ENCODE measurements at regions not wholly inside any gene's neighbourhood (a gene's known extent, or its start where the extent isn't known, plus 50 kb on each side); places are given as distances from the start of the nearest gene placed in this dataset.

DNA sequence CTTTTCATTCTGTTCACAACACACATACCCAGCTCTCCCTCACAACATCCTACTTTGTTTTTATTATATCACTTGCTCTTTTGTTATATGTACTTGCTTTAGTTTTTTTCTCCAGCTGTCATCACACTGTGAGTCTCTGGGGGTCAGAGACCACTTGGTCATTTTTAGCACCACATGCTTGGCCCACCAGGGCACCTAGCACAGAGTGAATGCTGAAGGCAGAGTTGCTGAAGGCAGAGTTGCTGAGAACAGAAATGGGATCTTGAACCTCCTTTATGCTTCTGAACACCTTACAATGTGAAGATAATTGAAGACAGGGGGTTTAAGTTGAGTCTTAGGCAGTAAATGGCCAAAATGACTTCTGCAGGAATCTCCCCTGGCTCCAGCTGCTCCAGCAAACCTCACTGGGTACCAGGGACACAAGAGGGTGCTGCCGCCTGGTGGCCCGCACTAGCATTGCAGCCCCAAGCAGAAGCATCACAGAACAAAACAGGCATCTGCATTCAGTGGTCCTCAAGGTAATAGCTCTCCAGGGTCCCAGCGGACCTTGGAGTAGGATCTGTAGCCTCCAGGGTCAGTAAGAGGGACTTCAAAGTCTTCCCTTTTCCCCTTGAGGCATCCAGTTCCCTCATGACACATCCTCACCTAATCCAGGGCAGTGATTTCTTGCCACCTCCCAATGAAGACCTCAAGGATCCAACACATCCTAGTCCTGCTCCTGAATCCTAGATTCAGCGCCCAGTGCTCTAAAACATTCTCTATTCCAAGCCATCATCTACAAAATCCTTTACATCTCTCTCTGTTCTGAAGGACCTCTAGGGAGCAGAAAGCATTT is 1972.6 kb downstream of the TP53TG3F start:
- Histone ChIP-seq H3K4me3 (no peak overlapping the region), H3K27me3 (ENCODE audit: insufficient read depth in 3 of 3, low read length in 2 of 3) (no peaks in the 10 kb centered on the region), H3K36me3 (ENCODE audit: insufficient read depth in 1 of 2, low read depth in 1 of 2) (no peaks in the 10 kb centered on the region), H3K27ac (no peak overlapping the region), H3K4me1 (no peaks in the 10 kb centered on the region), H3K9me3 (no peaks in the 10 kb centered on the region)
- ATAC-seq: no peak
- TF ChIP-seq CTCF (IDR thresholded peaks at IDR 0.05): peak; percentile 60
- WGBS, 3 donors: 2 to 8% (median 5%) methylated on average over 4 of the region's 4 CpGs
- intact Hi-C loops (cut with DNase I): no loop called here
- DNase-seq: no peak

DNA sequence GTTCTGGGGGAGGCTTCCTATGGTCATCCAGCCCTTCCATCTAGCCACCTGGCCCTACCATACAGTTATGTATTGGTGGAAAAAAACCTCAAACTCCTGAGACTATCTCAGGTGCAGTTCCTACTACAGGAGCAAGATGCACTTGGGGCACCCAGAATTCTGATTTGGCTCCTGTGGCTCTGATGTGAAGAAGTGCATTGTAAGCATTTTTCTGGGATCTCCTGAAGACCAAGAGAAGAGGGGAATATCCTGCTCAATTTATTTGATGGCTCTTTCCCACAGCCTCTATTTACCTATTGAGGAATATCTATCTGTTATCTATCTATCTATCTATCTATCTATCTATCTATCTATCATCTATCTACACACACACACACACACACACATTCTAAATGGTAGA is 1981.5 kb downstream of the TP53TG3F start:
- no peak overlapping the region for H3K27ac ChIP-seq
- peaks cover 5% of the 10 kb centered on the region for H3K9me3 ChIP-seq
- no peaks in the 10 kb centered on the region for H3K27me3 ChIP-seq (ENCODE audit: insufficient read depth in 3 of 3, low read length in 2 of 3)
- no peak for ATAC-seq
- no peak for DNase-seq
- no peak overlapping the region for H3K4me3 ChIP-seq
- H3K36me3 ChIP-seq (ENCODE audit: insufficient read depth in 1 of 2, low read depth in 1 of 2): no peaks in the 10 kb centered on the region
- no peaks in the 10 kb centered on the region for H3K4me1 ChIP-seq
- TF ChIP-seq CTCF (IDR thresholded peaks at IDR 0.05): no peak
- intact Hi-C loops (cut with DNase I): no loop called here

- Histone ChIP-seq H3K27ac (no peak overlapping the region), H3K4me3 (no peak overlapping the region), H3K4me1 (no peaks in the 10 kb centered on the region), H3K36me3 (ENCODE audit: insufficient read depth in 1 of 2, low read depth in 1 of 2) (no peaks in the 10 kb centered on the region), H3K9me3 (peaks cover 23% of the 10 kb centered on the region), H3K27me3 (ENCODE audit: insufficient read depth in 3 of 3, low read length in 2 of 3) (no peaks in the 10 kb centered on the region)
- TF ChIP-seq CTCF (IDR thresholded peaks at IDR 0.05): no peak
- DNase-seq (no peak), ATAC-seq (no peak)
- intact Hi-C loops (cut with DNase I): no loop called here
- WGBS, 3 donors: 28 to 38% (median 34%) methylated on average over 3 of the region's 3 CpGs
Observed at GRCh38 chr16:35447010-35447558, 1987.7 kb downstream of the TP53TG3F start.

DNA sequence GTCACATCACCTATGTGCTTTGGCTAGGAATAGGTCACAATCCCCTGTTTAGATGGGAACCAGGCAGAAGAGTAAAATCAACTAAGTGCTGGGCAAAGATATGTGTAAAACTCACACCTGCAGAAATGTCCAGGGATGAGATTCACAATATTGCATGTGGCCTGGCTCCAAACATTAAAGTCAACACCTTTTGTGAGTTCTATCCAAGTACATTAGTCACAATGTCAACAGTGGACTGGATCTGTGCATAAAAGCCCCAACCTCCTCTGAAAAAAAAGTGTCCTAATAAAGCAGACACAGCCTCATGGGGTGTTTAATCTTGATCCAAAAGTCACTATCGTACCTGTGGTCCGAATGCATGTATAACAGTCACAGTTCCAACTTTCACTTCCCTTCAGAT is 1990.3 kb downstream of the TP53TG3F start:
- Histone ChIP-seq H3K27ac (no peak overlapping the region), H3K27me3 (ENCODE audit: insufficient read depth in 3 of 3, low read length in 2 of 3) (no peaks in the 10 kb centered on the region), H3K9me3 (peaks cover 27% of the 10 kb centered on the region), H3K4me3 (no peak overlapping the region), H3K36me3 (ENCODE audit: insufficient read depth in 1 of 2, low read depth in 1 of 2) (no peaks in the 10 kb centered on the region), H3K4me1 (no peaks in the 10 kb centered on the region)
- DNase-seq: no peak
- intact Hi-C loops (cut with DNase I): no loop called here
- no peak for TF ChIP-seq CTCF (IDR thresholded peaks at IDR 0.05)
- no peak for ATAC-seq
- WGBS, 3 donors: 54 to 68% (median 60%) methylated on average over 2 of the region's 2 CpGs
